ENCODE measurements at regions not wholly inside any gene's neighbourhood (a gene's known extent, or its start where the extent isn't known, plus 50 kb on each side); places are given as distances from the start of the nearest gene placed in this dataset.

- ATAC-seq (ENCODE audit: insufficient read depth, low read depth) (no peak), DNase-seq (no peak)
- no peaks in the 10 kb centered on the region for H3K9me3 ChIP-seq (ENCODE audit: insufficient read depth, low read length, severe bottlenecking)
- H3K4me3 ChIP-seq (ENCODE audit: low read depth in 1 of 2, low read length in 2 of 2) = no peak overlapping the region
- no peaks in the 10 kb centered on the region for H3K79me2 ChIP-seq (ENCODE audit: insufficient read depth, low read length)
- no peaks in the 10 kb centered on the region for H3K27me3 ChIP-seq (ENCODE audit: insufficient read depth, low read length, poor library complexity)
- no peaks in the 10 kb centered on the region for H4K20me1 ChIP-seq (ENCODE audit: insufficient read depth, low read length)
- no peak overlapping the region for H3K27ac ChIP-seq (ENCODE audit: low read length)
- H2AFZ ChIP-seq (ENCODE audit: low read depth, low read length) = no peak overlapping the region
- H3K4me1 ChIP-seq (ENCODE audit: insufficient read depth, low read length) = no peaks in the 10 kb centered on the region
- H3K36me3 ChIP-seq (ENCODE audit: insufficient read depth, low read length) = no peaks in the 10 kb centered on the region
- no peak overlapping the region for H3K9ac ChIP-seq (ENCODE audit: low read depth, low read length)
- TF ChIP-seq EZH2 (IDR thresholded peaks at IDR 0.05; ENCODE audit: borderline replicate concordance, low read depth, low read length, severe bottlenecking) (no peak), CTCF (IDR thresholded peaks at IDR 0.05; ENCODE audit: borderline replicate concordance, extremely low read depth, low read length, poor library complexity, severe bottlenecking) (no peak)
- no peak overlapping the region for H3K4me2 ChIP-seq (ENCODE audit: insufficient read depth, low read length)
Measured at GRCh38 chr7:15780271-15780670, 93.8 kb upstream of the MEOX2 start.

- no peak overlapping the region for H3K4me3 ChIP-seq (ENCODE audit: low read depth in 1 of 2, low read length in 2 of 2)
Measured at GRCh38 chr7:15778191-15778590, 91.7 kb upstream of the MEOX2 start.

GRCh38 chr7:15765753-15766152 is 79.3 kb upstream of the MEOX2 start:
- H3K79me2 ChIP-seq (ENCODE audit: insufficient read depth, low read length) = no peaks in the 10 kb centered on the region
- no peak for TF ChIP-seq EZH2 (IDR thresholded peaks at IDR 0.05; ENCODE audit: borderline replicate concordance, low read depth, low read length, severe bottlenecking)
- no peaks in the 10 kb centered on the region for H4K20me1 ChIP-seq (ENCODE audit: insufficient read depth, low read length)
- H3K9ac ChIP-seq (ENCODE audit: low read depth, low read length) = no peak overlapping the region
- no peaks in the 10 kb centered on the region for H3K27me3 ChIP-seq (ENCODE audit: insufficient read depth, low read length, poor library complexity)
- no peaks in the 10 kb centered on the region for H3K36me3 ChIP-seq (ENCODE audit: insufficient read depth, low read length)
- ATAC-seq (ENCODE audit: insufficient read depth, low read depth) (no peak), DNase-seq (no peak)
- H3K4me3 ChIP-seq (ENCODE audit: low read depth in 1 of 2, low read length in 2 of 2) = no peak overlapping the region
- no peaks in the 10 kb centered on the region for H3K9me3 ChIP-seq (ENCODE audit: insufficient read depth, low read length, severe bottlenecking)
- no peak overlapping the region for H3K4me2 ChIP-seq (ENCODE audit: insufficient read depth, low read length)
- no peak overlapping the region for H3K27ac ChIP-seq (ENCODE audit: low read length)
- H3K4me1 ChIP-seq (ENCODE audit: insufficient read depth, low read length) = no peaks in the 10 kb centered on the region
- H2AFZ ChIP-seq (ENCODE audit: low read depth, low read length) = no peak overlapping the region

More at GRCh38 chr7:15778191-15778590, 91.7 kb upstream of the MEOX2 start:
- H3K36me3 ChIP-seq (ENCODE audit: insufficient read depth, low read length) = no peaks in the 10 kb centered on the region
- H3K79me2 ChIP-seq (ENCODE audit: insufficient read depth, low read length) = no peaks in the 10 kb centered on the region
- TF ChIP-seq CTCF (IDR thresholded peaks at IDR 0.05; ENCODE audit: borderline replicate concordance, extremely low read depth, low read length, poor library complexity, severe bottlenecking) = no peak
- no peak for TF ChIP-seq EZH2 (IDR thresholded peaks at IDR 0.05; ENCODE audit: borderline replicate concordance, low read depth, low read length, severe bottlenecking)
- ATAC-seq (ENCODE audit: insufficient read depth, low read depth) (no peak), DNase-seq (no peak)
- H3K27me3 ChIP-seq (ENCODE audit: insufficient read depth, low read length, poor library complexity) = no peaks in the 10 kb centered on the region
- no peak overlapping the region for H3K4me2 ChIP-seq (ENCODE audit: insufficient read depth, low read length)
- no peak overlapping the region for H3K9ac ChIP-seq (ENCODE audit: low read depth, low read length)
- H3K9me3 ChIP-seq (ENCODE audit: insufficient read depth, low read length, severe bottlenecking) = no peaks in the 10 kb centered on the region
- H3K4me1 ChIP-seq (ENCODE audit: insufficient read depth, low read length) = no peaks in the 10 kb centered on the region
- H3K27ac ChIP-seq (ENCODE audit: low read length) = no peak overlapping the region
- H4K20me1 ChIP-seq (ENCODE audit: insufficient read depth, low read length) = no peaks in the 10 kb centered on the region
- no peak overlapping the region for H2AFZ ChIP-seq (ENCODE audit: low read depth, low read length)

- Histone ChIP-seq H3K4me2 (ENCODE audit: insufficient read depth, low read length) (no peak overlapping the region), H3K4me1 (ENCODE audit: insufficient read depth, low read length) (no peaks in the 10 kb centered on the region), H2AFZ (ENCODE audit: low read depth, low read length) (no peak overlapping the region), H3K4me3 (ENCODE audit: low read depth in 1 of 2, low read length in 2 of 2) (no peak overlapping the region), H3K27me3 (ENCODE audit: insufficient read depth, low read length, poor library complexity) (no peaks in the 10 kb centered on the region), H3K9me3 (ENCODE audit: insufficient read depth, low read length, severe bottlenecking) (no peaks in the 10 kb centered on the region), H3K9ac (ENCODE audit: low read depth, low read length) (no peak overlapping the region), H3K36me3 (ENCODE audit: insufficient read depth, low read length) (no peaks in the 10 kb centered on the region), H3K79me2 (ENCODE audit: insufficient read depth, low read length) (no peaks in the 10 kb centered on the region), H3K27ac (ENCODE audit: low read length) (no peak overlapping the region), H4K20me1 (ENCODE audit: insufficient read depth, low read length) (no peaks in the 10 kb centered on the region)
- DNase-seq (no peak), ATAC-seq (ENCODE audit: insufficient read depth, low read depth) (no peak)
- TF ChIP-seq CTCF (IDR thresholded peaks at IDR 0.05; ENCODE audit: borderline replicate concordance, extremely low read depth, low read length, poor library complexity, severe bottlenecking) (no peak), EZH2 (IDR thresholded peaks at IDR 0.05; ENCODE audit: borderline replicate concordance, low read depth, low read length, severe bottlenecking) (no peak)
Measured at GRCh38 chr7:15764851-15765382, 78.4 kb upstream of the MEOX2 start.
